SK-N-SH (cell line): ENCODE measurements at regions not wholly inside any gene's neighbourhood (a gene's known extent, or its start where the extent isn't known, plus 50 kb on each side); places are given as distances from the start of the nearest gene placed in this dataset.

Source experiments
- CTCF ChIA-PET: fragments of 300-600, 350-600 bp; formaldehyde crosslinking; extraction: SDS; loops from one replicate; lab custom pipeline; 2021; lab: Yijun Ruan, JAX
- POLR2A ChIA-PET: fragments of 350-600 bp; sonication (Branson Sonifier 250); formaldehyde crosslinking; extraction: SDS; loops from one replicate; lab custom pipeline; 2020; ENCODE audit warnings: antibody characterized with exemption, inconsistent platforms; lab: Yijun Ruan, JAX
- DNase-seq: peaks from one replicate; pipeline ENCODE4 v3.0.0; 2012
- H2AFZ ChIP-seq: fragments of 200-600 bp; sonication (generic); 2 replicates; pipeline ENCODE4 v1.8.1; 2016; ENCODE audit warnings: antibody characterized with exemption, mild to moderate bottlenecking, low read depth
- H3F3A ChIP-seq: fragments of 200-600 bp; sonication (generic); replicated peaks from 2 replicates; pipeline ENCODE3; 2016; ENCODE audit warnings: antibody characterized with exemption, mild to moderate bottlenecking; ENCODE audit not compliant: insufficient read depth
- H3K27ac ChIP-seq, 2 experiments: fragments of 200-500 bp in 1 of 2; fragments of 200-600 bp in 1 of 2; sonication (Bioruptor generic) in 1 of 2; sonication (generic), shearing (Covaris generic) in 1 of 2; 2 replicates each; pipeline versions ENCODE4 v1.5.1 to v1.6.1; 2014 to 2016; ENCODE audit warnings: low read depth in 2 of 2, inconsistent platforms in 1 of 2, low read length in 1 of 2, mild to moderate bottlenecking in 1 of 2, mixed read lengths in 1 of 2
- H3K27me3 ChIP-seq: fragments of 200-600 bp; sonication (generic), shearing (Covaris generic); 2 replicates; pipeline ENCODE4 v1.6.1; 2016; ENCODE audit warnings: mixed run types; ENCODE audit not compliant: insufficient read depth
- H3K36me3 ChIP-seq, 2 experiments: fragments of 200-500 bp in 1 of 2; fragments of 200-600 bp in 1 of 2; sonication (Bioruptor generic) in 1 of 2; sonication (generic) in 1 of 2; replicated peaks in 1 of 2; 2 replicates each; pipeline versions ENCODE3 to v1.5.1; 2014 to 2016; ENCODE audit warnings: low read length in 1 of 2, mild to moderate bottlenecking in 1 of 2; ENCODE audit not compliant: insufficient read depth in 2 of 2, control insufficient read depth in 1 of 2
- H3K4me1 ChIP-seq, 2 experiments: fragments of 200-500 bp in 1 of 2; fragments of 200-600 bp in 1 of 2; sonication (Bioruptor generic) in 1 of 2; sonication (generic), shearing (Covaris generic) in 1 of 2; 2 replicates each; pipeline versions ENCODE4 v1.5.1 to v1.6.1; 2014 to 2016; ENCODE audit warnings: low read depth in 1 of 2, low read length in 1 of 2, mixed run types in 1 of 2; ENCODE audit not compliant: insufficient read depth in 2 of 2, control insufficient read depth in 1 of 2
- H3K4me2 ChIP-seq: fragments of 200-600 bp; sonication (generic), shearing (Covaris generic); 2 replicates; pipeline ENCODE4 v1.6.1; 2017; ENCODE audit warnings: mixed run types
- H3K4me3 ChIP-seq, 2 experiments: fragments of 200-500 bp in 1 of 2; fragments of 200-600 bp in 1 of 2; sonication (Bioruptor generic) in 1 of 2; sonication (generic), shearing (Covaris generic) in 1 of 2; 2 replicates each; pipeline versions ENCODE4 v1.5.1 to v1.8.1; 2014 to 2016; ENCODE audit warnings: low read depth in 2 of 2, inconsistent platforms in 1 of 2, low read length in 1 of 2, mild to moderate bottlenecking in 1 of 2, mixed read lengths in 1 of 2, moderate library complexity in 1 of 2
- H3K79me2 ChIP-seq: fragments of 200-600 bp; sonication (generic); 2 replicates; pipeline ENCODE4 v1.8.1; 2017; ENCODE audit warnings: mild to moderate bottlenecking; ENCODE audit not compliant: insufficient read depth
- H3K9ac ChIP-seq: fragments of 200-600 bp; sonication (generic); 2 replicates; pipeline ENCODE4 v1.6.1; 2017; ENCODE audit warnings: mixed run types
- H3K9me2 ChIP-seq: fragments of 200-600 bp; sonication (generic); 2 replicates; pipeline ENCODE4 v1.6.1; 2017; ENCODE audit warnings: mixed run types
- H3K9me3 ChIP-seq: fragments of 200-600 bp; sonication (generic); 2 replicates; pipeline ENCODE4 v1.6.1; 2017; ENCODE audit warnings: mixed run types, mild to moderate bottlenecking, moderate library complexity
- H4K20me1 ChIP-seq: fragments of 200-600 bp; sonication (generic); 2 replicates; pipeline ENCODE4 v1.6.1; 2017; ENCODE audit warnings: mild to moderate bottlenecking, mixed run types; ENCODE audit not compliant: insufficient read depth
- EZH2phosphoT487 ChIP-seq: fragments of 200-600 bp; sonication (generic); IDR thresholded peaks from 2 replicates; pipeline ENCODE4 v1.6.1; 2017; ENCODE audit warnings: low read depth, mixed run types, mild to moderate bottlenecking, antibody characterized with exemption, moderate library complexity, borderline replicate concordance
- FOSL2 ChIP-seq: IDR thresholded peaks from 2 replicates; pipeline ENCODE4 v1.4.0; 2012; ENCODE audit warnings: low read depth, mild to moderate bottlenecking, moderate library complexity, borderline replicate concordance
- FOXJ3 ChIP-seq: sonication (generic); formaldehyde crosslinking; IDR thresholded peaks from 2 replicates; pipeline ENCODE4 v1.5.1; 2020; ENCODE audit warnings: mild to moderate bottlenecking, missing genetic modification reagents
- FOXM1 ChIP-seq: IDR thresholded peaks from 2 replicates; pipeline ENCODE4 v1.4.0; 2012; ENCODE audit warnings: low read depth, mild to moderate bottlenecking
- GABPA ChIP-seq: IDR thresholded peaks from 2 replicates; pipeline ENCODE4 v1.4.0; 2012; ENCODE audit warnings: low read depth, mild to moderate bottlenecking
- NFIC ChIP-seq: IDR thresholded peaks from 2 replicates; pipeline ENCODE4 v1.4.0; 2012; ENCODE audit warnings: borderline replicate concordance
- NRF1 ChIP-seq: IDR thresholded peaks from 2 replicates; pipeline ENCODE4 v1.6.1; 2012; ENCODE audit warnings: low read depth, mild to moderate bottlenecking, low read length
- POLR2AphosphoS5 ChIP-seq: IDR thresholded peaks from 2 replicates; pipeline ENCODE4 v1.6.1; 2012; ENCODE audit warnings: low read depth, low read length
- RCOR1 ChIP-seq: fragments of 150-350 bp; IDR thresholded peaks from 2 replicates; pipeline ENCODE4 v1.6.1; 2017; ENCODE audit warnings: antibody characterized with exemption, low read length
- RXRA ChIP-seq: IDR thresholded peaks from 2 replicates; pipeline ENCODE4 v1.4.0; 2012; ENCODE audit warnings: low read depth, mild to moderate bottlenecking, borderline replicate concordance
- TAF1 ChIP-seq: IDR thresholded peaks from 2 replicates; pipeline ENCODE4 v1.6.1; 2012; ENCODE audit warnings: low read depth, mild to moderate bottlenecking, low read length, moderate library complexity, borderline replicate concordance
- WGBS: methylation state at CpG from one replicate; pipeline ENCODE4 v1.1.6; 2017; ENCODE audit warnings: low lambda C conversion rate; 5-methylcytosine and 5-hydroxymethylcytosine counted together
- TF ChIP-seq, protein P1 (sequence below): IDR thresholded peaks from 2 replicates; pipeline ENCODE4 v1.4.0; 2012; ENCODE audit warnings: low read depth
- TF ChIP-seq, protein P2 (sequence below): IDR thresholded peaks from 2 replicates; pipeline ENCODE4 v1.4.0; 2012; ENCODE audit warnings: low read depth, borderline replicate concordance
- TF ChIP-seq, protein P3 (sequence below): fragments of 150-350 bp; IDR thresholded peaks from 2 replicates; pipeline ENCODE4 v1.6.1; 2017; ENCODE audit warnings: antibody characterized with exemption, low read length, low read depth, borderline replicate concordance
- TF ChIP-seq, protein P4 (sequence below): fragments of 200-600 bp; sonication (generic); IDR thresholded peaks from 2 replicates; pipeline ENCODE4 v1.6.1; 2017; ENCODE audit warnings: antibody characterized with exemption, mild to moderate bottlenecking, moderate library complexity
- TF ChIP-seq, protein P5 (sequence below): IDR thresholded peaks from 2 replicates; pipeline ENCODE4 v1.6.1; 2012; ENCODE audit warnings: mild to moderate bottlenecking, low read depth, low read length, moderate library complexity

DNA sequence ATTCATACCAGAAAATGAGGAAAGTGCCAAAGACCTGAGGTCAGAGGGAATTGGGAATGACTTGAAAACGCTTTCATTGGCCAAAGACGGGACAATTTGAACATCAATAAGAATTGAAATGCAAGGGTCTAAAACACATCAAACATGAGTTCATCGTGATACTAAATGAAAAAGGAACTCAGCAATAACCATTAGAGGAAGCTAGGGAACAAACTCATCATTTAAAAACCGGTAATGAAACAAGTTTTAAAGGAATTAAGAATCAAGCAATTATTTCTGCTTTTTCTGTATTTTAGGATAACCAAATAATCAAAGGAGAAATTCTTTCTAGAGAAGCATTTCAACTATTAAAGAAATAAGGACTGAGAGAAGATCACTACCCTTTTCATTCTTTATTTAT is 303.1 kb downstream of the ARHGAP12 start:
- Histone ChIP-seq H3K4me1 (no peaks in the 10 kb centered on the region; a peak in 1 of 4 replicates), H3K9me2 (no peaks in the 10 kb centered on the region), H3K36me3 (no peaks in the 10 kb centered on the region), H4K20me1 (no peaks in the 10 kb centered on the region), H3K4me2 (no peak overlapping the region), H3K9ac (no peak overlapping the region), H3K27me3 (no peaks in the 10 kb centered on the region), H3K9me3 (peaks cover 12% of the 10 kb centered on the region; the same call in 1 of the 2 replicates), H3F3A (no peaks in the 10 kb centered on the region), H3K27ac (no peak overlapping the region), H3K4me3 (no peak overlapping the region), H3K79me2 (no peaks in the 10 kb centered on the region), H2AFZ (no peak overlapping the region)
- CTCF ChIA-PET = no interaction called here
- no peak for TF ChIP-seq FOXJ3
- TF ChIP-seq, protein P1, sequence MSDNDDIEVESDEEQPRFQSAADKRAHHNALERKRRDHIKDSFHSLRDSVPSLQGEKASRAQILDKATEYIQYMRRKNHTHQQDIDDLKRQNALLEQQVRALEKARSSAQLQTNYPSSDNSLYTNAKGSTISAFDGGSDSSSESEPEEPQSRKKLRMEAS = no peak
- TF ChIP-seq NFIC = no peak
- TF ChIP-seq GABPA = no peak
- TF ChIP-seq RXRA = no peak
- TF ChIP-seq, protein P2, sequence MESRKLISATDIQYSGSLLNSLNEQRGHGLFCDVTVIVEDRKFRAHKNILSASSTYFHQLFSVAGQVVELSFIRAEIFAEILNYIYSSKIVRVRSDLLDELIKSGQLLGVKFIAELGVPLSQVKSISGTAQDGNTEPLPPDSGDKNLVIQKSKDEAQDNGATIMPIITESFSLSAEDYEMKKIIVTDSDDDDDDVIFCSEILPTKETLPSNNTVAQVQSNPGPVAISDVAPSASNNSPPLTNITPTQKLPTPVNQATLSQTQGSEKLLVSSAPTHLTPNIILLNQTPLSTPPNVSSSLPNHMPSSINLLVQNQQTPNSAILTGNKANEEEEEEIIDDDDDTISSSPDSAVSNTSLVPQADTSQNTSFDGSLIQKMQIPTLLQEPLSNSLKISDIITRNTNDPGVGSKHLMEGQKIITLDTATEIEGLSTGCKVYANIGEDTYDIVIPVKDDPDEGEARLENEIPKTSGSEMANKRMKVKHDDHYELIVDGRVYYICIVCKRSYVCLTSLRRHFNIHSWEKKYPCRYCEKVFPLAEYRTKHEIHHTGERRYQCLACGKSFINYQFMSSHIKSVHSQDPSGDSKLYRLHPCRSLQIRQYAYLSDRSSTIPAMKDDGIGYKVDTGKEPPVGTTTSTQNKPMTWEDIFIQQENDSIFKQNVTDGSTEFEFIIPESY = no peak
- no peak for TF ChIP-seq RCOR1
- no peak for TF ChIP-seq EZH2phosphoT487
- TF ChIP-seq TAF1 = no peak
- TF ChIP-seq POLR2AphosphoS5 = no peak
- TF ChIP-seq FOXM1 = no peak
- TF ChIP-seq, protein P3, sequence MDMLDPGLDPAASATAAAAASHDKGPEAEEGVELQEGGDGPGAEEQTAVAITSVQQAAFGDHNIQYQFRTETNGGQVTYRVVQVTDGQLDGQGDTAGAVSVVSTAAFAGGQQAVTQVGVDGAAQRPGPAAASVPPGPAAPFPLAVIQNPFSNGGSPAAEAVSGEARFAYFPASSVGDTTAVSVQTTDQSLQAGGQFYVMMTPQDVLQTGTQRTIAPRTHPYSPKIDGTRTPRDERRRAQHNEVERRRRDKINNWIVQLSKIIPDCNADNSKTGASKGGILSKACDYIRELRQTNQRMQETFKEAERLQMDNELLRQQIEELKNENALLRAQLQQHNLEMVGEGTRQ = no peak
- no peak for TF ChIP-seq FOSL2
- TF ChIP-seq, protein P4, sequence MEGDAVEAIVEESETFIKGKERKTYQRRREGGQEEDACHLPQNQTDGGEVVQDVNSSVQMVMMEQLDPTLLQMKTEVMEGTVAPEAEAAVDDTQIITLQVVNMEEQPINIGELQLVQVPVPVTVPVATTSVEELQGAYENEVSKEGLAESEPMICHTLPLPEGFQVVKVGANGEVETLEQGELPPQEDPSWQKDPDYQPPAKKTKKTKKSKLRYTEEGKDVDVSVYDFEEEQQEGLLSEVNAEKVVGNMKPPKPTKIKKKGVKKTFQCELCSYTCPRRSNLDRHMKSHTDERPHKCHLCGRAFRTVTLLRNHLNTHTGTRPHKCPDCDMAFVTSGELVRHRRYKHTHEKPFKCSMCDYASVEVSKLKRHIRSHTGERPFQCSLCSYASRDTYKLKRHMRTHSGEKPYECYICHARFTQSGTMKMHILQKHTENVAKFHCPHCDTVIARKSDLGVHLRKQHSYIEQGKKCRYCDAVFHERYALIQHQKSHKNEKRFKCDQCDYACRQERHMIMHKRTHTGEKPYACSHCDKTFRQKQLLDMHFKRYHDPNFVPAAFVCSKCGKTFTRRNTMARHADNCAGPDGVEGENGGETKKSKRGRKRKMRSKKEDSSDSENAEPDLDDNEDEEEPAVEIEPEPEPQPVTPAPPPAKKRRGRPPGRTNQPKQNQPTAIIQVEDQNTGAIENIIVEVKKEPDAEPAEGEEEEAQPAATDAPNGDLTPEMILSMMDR = no peak
- TF ChIP-seq NRF1 = no peak
- TF ChIP-seq, protein P5, sequence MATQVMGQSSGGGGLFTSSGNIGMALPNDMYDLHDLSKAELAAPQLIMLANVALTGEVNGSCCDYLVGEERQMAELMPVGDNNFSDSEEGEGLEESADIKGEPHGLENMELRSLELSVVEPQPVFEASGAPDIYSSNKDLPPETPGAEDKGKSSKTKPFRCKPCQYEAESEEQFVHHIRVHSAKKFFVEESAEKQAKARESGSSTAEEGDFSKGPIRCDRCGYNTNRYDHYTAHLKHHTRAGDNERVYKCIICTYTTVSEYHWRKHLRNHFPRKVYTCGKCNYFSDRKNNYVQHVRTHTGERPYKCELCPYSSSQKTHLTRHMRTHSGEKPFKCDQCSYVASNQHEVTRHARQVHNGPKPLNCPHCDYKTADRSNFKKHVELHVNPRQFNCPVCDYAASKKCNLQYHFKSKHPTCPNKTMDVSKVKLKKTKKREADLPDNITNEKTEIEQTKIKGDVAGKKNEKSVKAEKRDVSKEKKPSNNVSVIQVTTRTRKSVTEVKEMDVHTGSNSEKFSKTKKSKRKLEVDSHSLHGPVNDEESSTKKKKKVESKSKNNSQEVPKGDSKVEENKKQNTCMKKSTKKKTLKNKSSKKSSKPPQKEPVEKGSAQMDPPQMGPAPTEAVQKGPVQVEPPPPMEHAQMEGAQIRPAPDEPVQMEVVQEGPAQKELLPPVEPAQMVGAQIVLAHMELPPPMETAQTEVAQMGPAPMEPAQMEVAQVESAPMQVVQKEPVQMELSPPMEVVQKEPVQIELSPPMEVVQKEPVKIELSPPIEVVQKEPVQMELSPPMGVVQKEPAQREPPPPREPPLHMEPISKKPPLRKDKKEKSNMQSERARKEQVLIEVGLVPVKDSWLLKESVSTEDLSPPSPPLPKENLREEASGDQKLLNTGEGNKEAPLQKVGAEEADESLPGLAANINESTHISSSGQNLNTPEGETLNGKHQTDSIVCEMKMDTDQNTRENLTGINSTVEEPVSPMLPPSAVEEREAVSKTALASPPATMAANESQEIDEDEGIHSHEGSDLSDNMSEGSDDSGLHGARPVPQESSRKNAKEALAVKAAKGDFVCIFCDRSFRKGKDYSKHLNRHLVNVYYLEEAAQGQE = no peak
- POLR2A ChIA-PET = no interaction called here
- WGBS = 54% methylated on average over 4 of the region's 4 CpGs
- no peak for DNase-seq
